ENCODE measurements at regions not wholly inside any gene's neighbourhood (a gene's known extent, or its start where the extent isn't known, plus 50 kb on each side); places are given as distances from the start of the nearest gene placed in this dataset.

DNA sequence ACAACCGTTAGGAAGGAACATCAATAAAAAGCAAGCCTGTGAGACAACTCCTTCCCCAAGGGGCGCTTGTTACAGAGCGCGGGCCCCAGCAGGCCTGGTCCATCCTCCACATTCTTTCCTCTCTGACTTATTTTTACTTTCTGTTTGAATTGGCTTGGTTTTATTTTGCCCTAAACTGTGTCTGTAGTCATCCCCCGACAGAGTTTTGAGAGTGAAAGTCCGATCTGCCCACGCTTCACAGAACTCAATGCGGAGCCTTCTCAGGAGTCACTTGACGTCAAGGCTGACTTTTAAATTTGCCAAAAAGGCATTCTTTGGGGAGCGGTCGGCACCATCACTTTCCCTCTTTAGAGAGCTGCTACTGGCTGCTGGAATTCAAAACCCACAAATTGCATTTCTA is 150.1 kb upstream of the KLF6 start:
- TF ChIP-seq POLR2AphosphoS5 (IDR thresholded peaks at IDR 0.05) (no peak), POLR2A (IDR thresholded peaks at IDR 0.05) (no peak)
- TF ChIP-seq, protein P1, sequence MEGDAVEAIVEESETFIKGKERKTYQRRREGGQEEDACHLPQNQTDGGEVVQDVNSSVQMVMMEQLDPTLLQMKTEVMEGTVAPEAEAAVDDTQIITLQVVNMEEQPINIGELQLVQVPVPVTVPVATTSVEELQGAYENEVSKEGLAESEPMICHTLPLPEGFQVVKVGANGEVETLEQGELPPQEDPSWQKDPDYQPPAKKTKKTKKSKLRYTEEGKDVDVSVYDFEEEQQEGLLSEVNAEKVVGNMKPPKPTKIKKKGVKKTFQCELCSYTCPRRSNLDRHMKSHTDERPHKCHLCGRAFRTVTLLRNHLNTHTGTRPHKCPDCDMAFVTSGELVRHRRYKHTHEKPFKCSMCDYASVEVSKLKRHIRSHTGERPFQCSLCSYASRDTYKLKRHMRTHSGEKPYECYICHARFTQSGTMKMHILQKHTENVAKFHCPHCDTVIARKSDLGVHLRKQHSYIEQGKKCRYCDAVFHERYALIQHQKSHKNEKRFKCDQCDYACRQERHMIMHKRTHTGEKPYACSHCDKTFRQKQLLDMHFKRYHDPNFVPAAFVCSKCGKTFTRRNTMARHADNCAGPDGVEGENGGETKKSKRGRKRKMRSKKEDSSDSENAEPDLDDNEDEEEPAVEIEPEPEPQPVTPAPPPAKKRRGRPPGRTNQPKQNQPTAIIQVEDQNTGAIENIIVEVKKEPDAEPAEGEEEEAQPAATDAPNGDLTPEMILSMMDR (IDR thresholded peaks at IDR 0.05) = no peak
